NCI-H128 (cell line): ENCODE measurements at regions not wholly inside any gene's neighbourhood (a gene's known extent, or its start where the extent isn't known, plus 50 kb on each side); places are given as distances from the start of the nearest gene placed in this dataset.
A peak's percentile ranks its signal among the peaks of the same experiment; 100 is the strongest.
"Not testable (repeated sequence)": the region's sequence is repeated elsewhere in the genome, so short reads cannot be mapped to it uniquely, and the experiment has no call there.

ENCODE experiments used
- DNase-seq: peaks from one replicate; lab custom pipeline; 2025; ENCODE audit not compliant: unreplicated experiment; lab: John Stamatoyannopoulos, UW

- DNase-seq: peak; percentile 69
Observed at GRCh38 chr5:36739751-36740221, 133.4 kb downstream of the SLC1A3 start.

- no peak for DNase-seq
Observed at GRCh38 chr5:36740259-36740898, 134.0 kb downstream of the SLC1A3 start.

GRCh38 chr5:36741128-36741527 is 134.7 kb downstream of the SLC1A3 start:
- DNase-seq: no peak

- no peak for DNase-seq
Observed at GRCh38 chr5:36743891-36744772, 132.4 kb upstream of the NIPBL start.

DNA sequence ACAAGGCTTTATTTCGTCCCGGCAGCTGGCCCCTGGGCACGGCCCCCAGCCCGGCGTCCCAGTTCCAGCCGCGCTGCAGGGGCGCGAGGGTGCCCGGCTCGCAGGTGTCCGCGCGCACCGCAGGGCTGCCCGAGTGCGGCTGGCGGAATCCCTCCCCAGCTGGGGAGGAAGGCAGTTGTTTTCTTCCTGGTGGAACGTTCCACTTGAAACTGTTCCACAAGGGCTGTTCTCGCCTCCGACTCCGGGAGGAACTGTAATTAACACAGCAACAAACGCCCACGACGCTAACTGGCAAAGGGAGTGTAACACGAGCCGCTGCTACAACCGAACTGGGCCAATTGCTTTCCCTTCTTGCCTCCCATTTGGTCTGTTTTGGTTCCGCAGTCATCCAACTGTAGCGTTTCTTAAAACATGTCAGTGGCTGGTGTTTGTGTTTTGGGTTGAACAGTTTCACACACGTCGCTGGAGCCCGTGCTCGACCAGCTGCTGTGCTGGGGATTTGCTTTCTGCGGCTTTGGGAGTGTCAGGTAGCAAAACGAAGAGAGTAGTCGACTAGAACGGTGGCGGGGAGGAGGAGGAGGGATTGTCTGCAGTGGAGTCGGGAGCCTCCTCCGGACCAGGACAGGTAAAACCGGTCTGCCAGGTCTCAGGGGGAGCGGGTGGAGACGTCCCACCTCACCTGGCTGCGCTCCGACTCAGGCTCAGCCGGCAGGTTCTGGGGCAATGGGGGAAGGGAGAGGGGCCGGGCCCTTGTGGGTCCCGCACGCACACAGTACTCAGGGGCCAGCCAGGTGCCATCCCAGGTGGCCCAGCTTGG is 131.6 kb upstream of the NIPBL start:
- peak; percentile 88 for DNase-seq

DNA sequence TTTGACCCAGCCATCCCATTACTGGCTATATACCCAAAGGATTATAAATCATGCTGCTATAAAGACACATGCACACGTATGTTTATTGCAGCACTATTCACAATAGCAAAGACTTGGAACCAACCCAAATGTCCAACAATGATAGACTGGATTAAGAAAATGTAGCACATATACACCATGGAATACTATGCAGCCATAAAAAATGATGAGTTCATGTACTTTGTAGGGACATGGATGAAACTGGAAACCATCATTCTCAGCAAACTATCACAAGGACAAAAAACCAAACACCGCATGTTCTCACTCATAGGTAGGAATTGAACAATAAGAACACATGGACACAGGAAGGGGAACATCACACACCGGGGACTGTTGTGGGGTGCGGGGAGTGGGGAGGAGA is 128.8 kb upstream of the NIPBL start:
- DNase-seq: not testable (repeated sequence)

- no peak for DNase-seq
Observed at GRCh38 chr5:36751886-36752285, 124.7 kb upstream of the NIPBL start.

DNA sequence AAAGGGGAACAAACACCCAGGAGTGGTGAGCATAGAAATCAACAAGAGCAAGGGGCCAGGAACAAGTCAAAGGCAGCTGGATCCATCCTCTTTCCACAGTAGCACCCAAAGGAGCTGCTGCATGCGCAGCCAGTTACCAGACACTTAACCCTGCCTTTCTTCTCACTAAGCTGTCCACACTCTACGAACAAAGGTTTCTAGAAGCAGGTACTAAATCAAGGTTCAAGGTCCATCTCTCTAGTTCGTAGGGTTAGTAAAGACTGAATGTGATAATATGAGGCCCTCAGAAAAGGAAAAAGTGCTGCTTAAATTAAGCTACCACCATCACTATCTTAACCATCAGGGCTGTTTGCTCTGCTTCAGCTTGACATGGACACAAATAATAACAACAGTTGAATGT is 121.2 kb upstream of the NIPBL start:
- DNase-seq: no peak

DNA sequence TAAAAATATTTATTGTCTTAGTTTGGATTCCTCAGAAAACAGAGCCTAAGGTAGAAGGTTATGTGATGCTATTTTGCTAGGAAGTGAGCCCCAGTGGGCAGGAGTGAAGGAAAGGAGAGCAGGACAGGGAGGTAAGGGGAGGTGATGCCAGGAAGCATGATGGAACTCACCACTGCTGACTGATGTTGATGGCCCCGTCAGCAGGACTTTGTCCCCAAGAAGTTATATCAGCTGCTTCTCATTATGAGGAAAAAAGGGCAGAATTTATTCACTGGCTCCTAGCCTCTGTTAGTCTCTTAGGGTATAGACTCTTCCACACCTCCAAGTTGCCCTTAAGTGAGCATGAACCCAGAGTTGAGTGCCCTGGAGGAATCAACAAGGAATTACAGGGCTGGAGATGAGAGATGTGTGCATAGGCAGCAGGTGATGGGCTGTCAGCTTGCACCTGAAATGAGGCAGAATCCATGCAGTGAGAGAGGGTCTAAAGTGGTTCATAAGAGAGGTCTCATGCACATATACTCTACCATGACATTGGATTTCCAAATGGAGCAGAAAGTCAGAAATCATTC is 120.6 kb upstream of the NIPBL start:
- no peak for DNase-seq

- no peak for DNase-seq
Observed at GRCh38 chr5:36756848-36757247, 119.7 kb upstream of the NIPBL start.

GRCh38 chr5:36759117-36759516 is 117.5 kb upstream of the NIPBL start:
- DNase-seq: no peak

DNA sequence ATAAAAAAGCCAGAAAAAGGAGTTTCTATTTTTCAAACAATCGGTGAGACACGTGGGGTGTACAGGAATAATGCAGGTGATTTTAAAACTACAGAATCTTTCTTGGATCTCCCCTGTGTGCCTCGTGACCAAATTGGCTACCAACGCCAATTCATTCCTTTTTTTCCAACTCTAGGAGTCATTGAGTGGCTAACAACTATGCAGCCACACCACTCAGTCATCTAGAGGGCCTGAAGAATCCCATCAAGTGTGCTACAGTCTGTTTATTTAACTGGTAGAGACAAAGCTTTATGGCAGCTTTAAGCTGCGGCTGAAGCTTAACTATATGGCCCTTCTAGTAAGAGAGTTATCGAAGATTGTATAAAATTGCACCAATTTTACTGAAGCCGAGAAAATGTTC is 113.1 kb upstream of the NIPBL start:
- no peak for DNase-seq

GRCh38 chr5:36765876-36766275 is 110.7 kb upstream of the NIPBL start:
- no peak for DNase-seq

- no peak for DNase-seq
Observed at GRCh38 chr5:36766981-36767380, 109.6 kb upstream of the NIPBL start.

- no peak for DNase-seq
Observed at GRCh38 chr5:36768450-36768849, 108.1 kb upstream of the NIPBL start.

GRCh38 chr5:36769129-36769770 is 107.3 kb upstream of the NIPBL start:
- DNase-seq: no peak

DNA sequence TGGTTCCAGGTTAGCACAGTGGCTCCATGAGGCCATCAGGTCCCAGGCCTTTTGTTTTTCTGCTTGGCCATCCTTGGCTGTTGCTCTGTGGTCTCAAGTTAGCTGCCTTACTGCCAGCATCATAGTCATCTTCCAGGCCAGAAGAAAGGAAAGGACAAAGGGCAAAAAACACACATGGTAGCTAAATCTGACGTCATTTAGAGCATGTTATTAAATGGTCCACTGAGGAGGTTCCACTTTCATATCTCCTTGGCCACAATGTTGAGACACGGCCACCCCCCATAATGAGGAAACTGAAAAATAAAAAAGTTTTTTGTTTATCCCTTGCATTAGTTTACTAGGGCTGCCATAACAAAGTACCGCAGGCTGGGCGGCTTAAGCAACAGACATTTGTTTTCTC is 106.4 kb upstream of the NIPBL start:
- no peak for DNase-seq

GRCh38 chr5:36772276-36773140 is 104.1 kb upstream of the NIPBL start:
- peak; percentile 54 for DNase-seq

DNA sequence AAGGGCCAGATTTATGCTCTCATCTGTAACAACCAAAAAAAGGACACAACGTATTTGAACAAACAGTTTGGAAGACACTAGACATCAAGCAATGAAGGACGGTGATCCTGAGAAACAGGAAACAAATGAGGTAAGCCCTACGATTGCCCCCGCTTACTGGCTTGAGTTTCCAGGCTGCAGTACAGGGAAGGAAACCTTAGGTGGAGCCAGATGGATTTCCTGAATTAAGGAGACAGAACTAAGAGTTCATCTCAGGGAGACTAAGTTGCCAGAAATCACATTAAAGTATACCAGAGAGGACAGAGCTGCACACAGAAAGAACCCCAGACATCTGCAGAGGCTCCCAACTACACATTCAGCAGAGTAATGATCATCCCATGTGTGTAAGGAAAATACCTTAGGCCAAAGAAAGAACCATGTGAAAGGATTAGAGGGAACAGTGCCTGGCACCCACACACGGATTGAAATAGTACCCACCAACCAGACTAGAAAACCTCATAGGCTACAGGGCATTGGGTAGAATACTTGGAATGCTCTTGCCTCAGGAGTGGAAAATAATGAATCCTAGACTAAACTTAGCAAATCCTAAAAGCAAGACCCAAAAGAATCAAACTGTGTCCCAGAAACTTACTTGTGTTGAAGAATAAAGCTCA is 99.3 kb upstream of the NIPBL start:
- no peak for DNase-seq
